H1 (cell line): ENCODE measurements at regions not wholly inside any gene's neighbourhood (a gene's known extent, or its start where the extent isn't known, plus 50 kb on each side); places are given as distances from the start of the nearest gene placed in this dataset.

Experiments used
- GABPA ChIP-seq: IDR thresholded peaks from 2 replicates; pipeline ENCODE4 v1.6.1; 2011; ENCODE audit warnings: mild to moderate bottlenecking, low read length, moderate library complexity, borderline replicate concordance; ENCODE audit not compliant: insufficient read depth
- NRF1 ChIP-seq: IDR thresholded peaks from 2 replicates; pipeline ENCODE4 v1.6.1; 2011; ENCODE audit warnings: mild to moderate bottlenecking, low read depth, low read length, improper control_type of control experiment
- SP1 ChIP-seq: IDR thresholded peaks from 2 replicates; pipeline ENCODE4 v1.6.1; 2011; ENCODE audit warnings: low read depth, low read length
- USF2 ChIP-seq: IDR thresholded peaks from 2 replicates; pipeline ENCODE4 v1.6.1; 2011; ENCODE audit warnings: low read length, improper control_type of control experiment
- YY1 ChIP-seq: IDR thresholded peaks from 2 replicates; pipeline ENCODE4 v1.6.1; 2011; ENCODE audit warnings: low read depth, mild to moderate bottlenecking, low read length

GRCh38 chr10:31090894-31091607 is 59.4 kb upstream of the ZNF438 start (continued):
- TF ChIP-seq GABPA (no peak), USF2 (no peak), NRF1 (no peak), SP1 (no peak), YY1 (no peak)
